HFF-Myc (cell line): ENCODE measurements at regions not wholly inside any gene's neighbourhood (a gene's known extent, or its start where the extent isn't known, plus 50 kb on each side); places are given as distances from the start of the nearest gene placed in this dataset.
A peak's percentile ranks its signal among the peaks of the same experiment; 100 is the strongest.
"Not testable (repeated sequence)": the region's sequence is repeated elsewhere in the genome, so short reads cannot be mapped to it uniquely, and the experiment has no call there.

Source experiments
- DNase-seq: peaks from one replicate; pipeline ENCODE4 v3.0.0-alpha.2; 2011; ENCODE audit warnings: low read depth; ENCODE audit errors: extremely low read depth
- H3K4me3 ChIP-seq: replicated peaks from 2 replicates; pipeline ENCODE4 v1.5.1; 2011; ENCODE audit warnings: low read depth, mild to moderate bottlenecking, control low read depth, low read length
- TF ChIP-seq, protein P1 (sequence below): IDR thresholded peaks from 2 replicates; pipeline ENCODE4 v1.5.1; 2012; ENCODE audit warnings: mild to moderate bottlenecking, low read depth, low read length, control low read depth; ENCODE audit errors: missing control alignments

DNA sequence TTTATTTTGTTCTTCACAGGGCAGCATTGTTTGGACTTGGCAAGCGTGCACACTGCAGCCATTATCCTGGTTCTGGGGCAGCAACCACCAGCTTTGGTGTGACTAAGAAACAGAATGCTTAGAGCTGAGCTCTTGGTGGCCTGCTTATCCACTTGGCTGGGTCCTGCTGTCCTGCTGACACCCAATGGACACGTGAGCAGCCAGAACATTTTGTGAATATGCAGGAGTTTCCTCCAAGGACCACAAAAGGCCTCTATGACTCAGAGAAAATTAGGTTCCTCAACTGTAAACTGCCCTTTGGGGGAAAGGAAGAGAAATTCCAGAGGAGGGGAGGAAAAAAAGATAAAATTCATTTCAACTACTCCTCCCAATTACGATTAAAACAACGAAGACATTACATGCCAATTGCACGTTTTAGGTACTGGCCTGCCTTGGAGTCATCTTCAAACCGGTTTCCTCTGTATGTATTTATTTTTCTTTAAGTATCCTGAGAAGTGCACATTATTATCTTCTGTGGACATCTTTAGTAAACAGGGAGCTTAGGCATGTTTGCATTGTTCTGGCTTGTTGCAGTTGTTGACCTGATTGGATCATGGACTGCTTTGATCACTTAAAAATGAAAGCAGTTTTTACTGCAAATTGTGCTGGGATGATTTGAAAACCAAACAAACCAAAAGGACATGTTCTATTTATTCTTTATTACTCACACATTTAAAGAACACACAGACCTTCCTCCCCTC, 82.3 kb upstream of the TLE4 start:
- peak overlapping the region; percentile 0; the same call in 1 of the 2 replicates for H3K4me3 ChIP-seq
- DNase-seq, result no peak
- TF ChIP-seq, protein P1, sequence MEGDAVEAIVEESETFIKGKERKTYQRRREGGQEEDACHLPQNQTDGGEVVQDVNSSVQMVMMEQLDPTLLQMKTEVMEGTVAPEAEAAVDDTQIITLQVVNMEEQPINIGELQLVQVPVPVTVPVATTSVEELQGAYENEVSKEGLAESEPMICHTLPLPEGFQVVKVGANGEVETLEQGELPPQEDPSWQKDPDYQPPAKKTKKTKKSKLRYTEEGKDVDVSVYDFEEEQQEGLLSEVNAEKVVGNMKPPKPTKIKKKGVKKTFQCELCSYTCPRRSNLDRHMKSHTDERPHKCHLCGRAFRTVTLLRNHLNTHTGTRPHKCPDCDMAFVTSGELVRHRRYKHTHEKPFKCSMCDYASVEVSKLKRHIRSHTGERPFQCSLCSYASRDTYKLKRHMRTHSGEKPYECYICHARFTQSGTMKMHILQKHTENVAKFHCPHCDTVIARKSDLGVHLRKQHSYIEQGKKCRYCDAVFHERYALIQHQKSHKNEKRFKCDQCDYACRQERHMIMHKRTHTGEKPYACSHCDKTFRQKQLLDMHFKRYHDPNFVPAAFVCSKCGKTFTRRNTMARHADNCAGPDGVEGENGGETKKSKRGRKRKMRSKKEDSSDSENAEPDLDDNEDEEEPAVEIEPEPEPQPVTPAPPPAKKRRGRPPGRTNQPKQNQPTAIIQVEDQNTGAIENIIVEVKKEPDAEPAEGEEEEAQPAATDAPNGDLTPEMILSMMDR, result no peak

GRCh38 chr9:79490657-79491248, 81.0 kb upstream of the TLE4 start:
- H3K4me3 ChIP-seq, result no peak overlapping the region
- DNase-seq, result no peak
- TF ChIP-seq, protein P1, result no peak

- no peak overlapping the region for H3K4me3 ChIP-seq
- no peak for DNase-seq
- TF ChIP-seq, protein P1, result no peak
Observed at GRCh38 chr9:79492092-79493009, 79.4 kb upstream of the TLE4 start.

DNA sequence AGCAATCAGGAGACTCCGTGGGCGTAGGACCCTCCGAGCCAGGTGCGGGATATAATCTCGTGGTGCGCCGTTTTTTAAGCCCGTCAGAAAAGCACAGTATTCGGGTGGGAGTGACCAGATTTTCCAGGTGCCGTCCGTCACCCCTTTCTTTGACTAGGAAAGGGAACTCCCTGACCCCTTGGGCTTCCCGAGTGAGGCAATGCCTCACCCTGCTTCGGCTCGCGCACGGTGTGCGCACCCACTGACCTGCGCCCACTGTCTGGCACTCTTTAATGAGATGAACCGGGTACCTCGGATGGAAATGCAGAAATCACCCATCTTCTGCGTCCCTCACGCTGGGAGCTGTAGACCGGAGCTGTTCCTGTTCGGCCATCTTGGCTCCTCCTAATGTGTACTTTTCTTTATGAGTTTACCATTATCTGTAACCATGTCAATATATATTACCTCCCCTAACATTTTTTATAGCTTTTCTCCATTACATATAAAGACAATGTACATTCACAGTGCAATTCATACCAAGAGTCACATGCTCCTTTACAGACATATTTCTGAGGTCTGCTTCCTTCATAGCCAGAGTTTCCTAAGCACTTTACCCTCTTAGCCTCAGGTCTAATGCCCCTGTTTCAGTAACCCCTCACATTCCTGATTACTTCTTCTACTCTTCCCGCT, 71.4 kb upstream of the TLE4 start:
- DNase-seq, H3K4me3 ChIP-seq: not testable (repeated sequence)

GRCh38 chr9:79501546-79501945, 70.2 kb upstream of the TLE4 start:
- TF ChIP-seq, protein P1, result no peak
- DNase-seq, result no peak
- H3K4me3 ChIP-seq, result no peak overlapping the region

- TF ChIP-seq, protein P1, result no peak
- no peak for DNase-seq
- no peak overlapping the region for H3K4me3 ChIP-seq
Observed at GRCh38 chr9:79507801-79508200, 64.0 kb upstream of the TLE4 start.

GRCh38 chr9:79512251-79512650, 59.5 kb upstream of the TLE4 start:
- TF ChIP-seq, protein P1, result no peak
- no peak overlapping the region for H3K4me3 ChIP-seq
- no peak for DNase-seq
